ENCODE measurements at regions not wholly inside any gene's neighbourhood (a gene's known extent, or its start where the extent isn't known, plus 50 kb on each side); places are given as distances from the start of the nearest gene placed in this dataset.

GRCh38 chr2:221353201-221353600 lies 218.9 kb downstream of the EPHA4 start:
- TF ChIP-seq, protein P1, sequence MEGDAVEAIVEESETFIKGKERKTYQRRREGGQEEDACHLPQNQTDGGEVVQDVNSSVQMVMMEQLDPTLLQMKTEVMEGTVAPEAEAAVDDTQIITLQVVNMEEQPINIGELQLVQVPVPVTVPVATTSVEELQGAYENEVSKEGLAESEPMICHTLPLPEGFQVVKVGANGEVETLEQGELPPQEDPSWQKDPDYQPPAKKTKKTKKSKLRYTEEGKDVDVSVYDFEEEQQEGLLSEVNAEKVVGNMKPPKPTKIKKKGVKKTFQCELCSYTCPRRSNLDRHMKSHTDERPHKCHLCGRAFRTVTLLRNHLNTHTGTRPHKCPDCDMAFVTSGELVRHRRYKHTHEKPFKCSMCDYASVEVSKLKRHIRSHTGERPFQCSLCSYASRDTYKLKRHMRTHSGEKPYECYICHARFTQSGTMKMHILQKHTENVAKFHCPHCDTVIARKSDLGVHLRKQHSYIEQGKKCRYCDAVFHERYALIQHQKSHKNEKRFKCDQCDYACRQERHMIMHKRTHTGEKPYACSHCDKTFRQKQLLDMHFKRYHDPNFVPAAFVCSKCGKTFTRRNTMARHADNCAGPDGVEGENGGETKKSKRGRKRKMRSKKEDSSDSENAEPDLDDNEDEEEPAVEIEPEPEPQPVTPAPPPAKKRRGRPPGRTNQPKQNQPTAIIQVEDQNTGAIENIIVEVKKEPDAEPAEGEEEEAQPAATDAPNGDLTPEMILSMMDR (IDR thresholded peaks at IDR 0.05), result no peak
- TF ChIP-seq POLR2A (IDR thresholded peaks at IDR 0.05), result no peak
